ENCODE measurements at regions not wholly inside any gene's neighbourhood (a gene's known extent, or its start where the extent isn't known, plus 50 kb on each side); places are given as distances from the start of the nearest gene placed in this dataset.

DNA sequence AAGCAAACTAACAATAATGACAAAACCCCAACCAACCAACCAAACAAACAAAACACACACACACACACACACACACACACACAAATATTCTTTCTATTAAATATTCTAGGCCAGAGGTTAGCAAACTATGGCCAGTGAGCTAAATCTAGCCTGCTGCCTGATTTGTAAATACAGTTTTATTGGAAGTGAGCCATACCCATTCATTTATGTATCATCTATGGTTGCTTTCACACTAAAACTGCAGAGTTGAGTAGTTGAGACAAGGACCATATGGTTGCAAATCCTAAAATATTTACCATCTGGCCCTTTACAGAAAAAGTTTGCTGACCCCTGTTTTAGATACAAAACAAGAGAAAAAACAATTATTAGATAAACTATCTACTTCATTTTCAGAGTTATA lies 620.5 kb upstream of the SEMA6A start:
- POLR2A ChIA-PET, result no interaction called here
- TF ChIP-seq CTCF (IDR thresholded peaks at IDR 0.05), result no peak
- H3K9me3 Mint-ChIP-seq, result no peaks in the 10 kb centered on the region
- no peak for DNase-seq
- H3K27ac Mint-ChIP-seq, result no peak overlapping the region
- no peak for ATAC-seq
- CTCF ChIA-PET, result no interaction called here
- no peak overlapping the region for H3K4me3 Mint-ChIP-seq
- no peaks in the 10 kb centered on the region for H3K4me1 Mint-ChIP-seq (ENCODE audit: low read depth)
- no peaks in the 10 kb centered on the region for H3K27me3 Mint-ChIP-seq
- H3K36me3 Mint-ChIP-seq (ENCODE audit: low read depth), result no peaks in the 10 kb centered on the region
- intact Hi-C loops (cut with micrococcal nuclease), result no loop called here

DNA sequence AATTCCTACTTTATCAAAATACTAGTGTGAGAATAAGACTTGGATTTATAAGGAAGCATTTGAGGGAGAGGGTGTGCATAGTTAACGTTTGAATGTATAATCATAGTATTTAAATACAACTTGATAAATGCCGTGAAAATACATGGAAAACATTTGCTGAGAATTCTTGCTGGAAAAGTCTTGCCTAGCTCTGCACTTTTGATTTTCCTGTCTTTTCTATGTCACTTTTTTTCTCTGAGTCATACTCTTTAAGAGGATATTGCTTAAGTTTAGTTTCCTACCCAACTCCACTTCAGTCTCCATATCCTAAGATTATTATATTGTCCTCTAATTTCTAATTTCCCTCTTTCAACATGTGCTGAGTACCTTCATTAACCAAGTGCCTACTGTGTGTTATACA lies 616.6 kb upstream of the SEMA6A start:
- no peak overlapping the region for H3K27ac Mint-ChIP-seq
- DNase-seq (no peak), ATAC-seq (no peak)
- ChIA-PET CTCF (no interaction called here), POLR2A (no interaction called here)
- intact Hi-C loops (cut with micrococcal nuclease), result no loop called here
- no peak for TF ChIP-seq CTCF (IDR thresholded peaks at IDR 0.05)
- no peaks in the 10 kb centered on the region for H3K9me3 Mint-ChIP-seq
- H3K4me1 Mint-ChIP-seq (ENCODE audit: low read depth), result no peaks in the 10 kb centered on the region
- no peaks in the 10 kb centered on the region for H3K27me3 Mint-ChIP-seq
- no peaks in the 10 kb centered on the region for H3K36me3 Mint-ChIP-seq (ENCODE audit: low read depth)
- H3K4me3 Mint-ChIP-seq, result no peak overlapping the region

- intact Hi-C loops (cut with micrococcal nuclease), result no loop called here
- Mint-ChIP-seq H3K36me3 (ENCODE audit: low read depth) (no peaks in the 10 kb centered on the region), H3K27me3 (no peaks in the 10 kb centered on the region)
Measured at GRCh38 chr5:117189784-117190183, 615.2 kb upstream of the SEMA6A start.

GRCh38 chr5:117188211-117188610 lies 613.6 kb upstream of the SEMA6A start:
- Mint-ChIP-seq H3K27ac (no peak overlapping the region), H3K4me1 (ENCODE audit: low read depth) (no peaks in the 10 kb centered on the region), H3K36me3 (ENCODE audit: low read depth) (no peaks in the 10 kb centered on the region), H3K27me3 (no peaks in the 10 kb centered on the region), H3K4me3 (no peak overlapping the region), H3K9me3 (peaks cover 2% of the 10 kb centered on the region)
- intact Hi-C loops (cut with micrococcal nuclease), result no loop called here
- no peak for DNase-seq
- POLR2A ChIA-PET, result no interaction called here
- CTCF ChIA-PET, result no interaction called here
- no peak for TF ChIP-seq CTCF (IDR thresholded peaks at IDR 0.05)
- ATAC-seq, result no peak

More at GRCh38 chr5:117189784-117190183, 615.2 kb upstream of the SEMA6A start:
- Mint-ChIP-seq H3K9me3 (peaks cover 2% of the 10 kb centered on the region), H3K4me3 (no peak overlapping the region), H3K4me1 (ENCODE audit: low read depth) (no peaks in the 10 kb centered on the region), H3K27ac (no peak overlapping the region)
- ChIA-PET POLR2A (no interaction called here), CTCF (no interaction called here)
- no peak for DNase-seq
- no peak for TF ChIP-seq CTCF (IDR thresholded peaks at IDR 0.05)
- no peak for ATAC-seq

DNA sequence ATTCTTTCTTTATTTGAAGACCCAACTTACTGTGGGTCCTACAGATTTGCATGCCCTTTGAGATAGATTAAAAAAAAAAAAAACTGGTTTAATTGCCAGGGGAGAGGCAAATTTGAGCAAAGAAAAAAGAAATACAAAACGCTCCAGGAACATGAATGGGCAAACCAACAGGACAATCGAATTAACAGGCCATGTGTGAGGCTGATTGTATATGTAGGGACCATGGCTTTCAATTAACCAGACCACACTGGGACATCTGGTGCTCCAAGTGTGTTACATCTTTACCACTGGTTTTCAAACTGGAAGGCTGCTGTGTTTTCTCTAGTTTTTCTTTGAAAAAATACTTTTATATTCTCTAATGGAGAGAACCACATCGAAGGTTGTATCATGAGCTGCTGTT lies 612.1 kb upstream of the SEMA6A start:
- peaks cover 2% of the 10 kb centered on the region for H3K9me3 Mint-ChIP-seq
- no peak overlapping the region for H3K27ac Mint-ChIP-seq
- H3K36me3 Mint-ChIP-seq (ENCODE audit: low read depth), result no peaks in the 10 kb centered on the region
- ChIA-PET CTCF (no interaction called here), POLR2A (no interaction called here)
- H3K4me3 Mint-ChIP-seq, result no peak overlapping the region
- intact Hi-C loops (cut with micrococcal nuclease), result no loop called here
- H3K27me3 Mint-ChIP-seq, result no peaks in the 10 kb centered on the region
- H3K4me1 Mint-ChIP-seq (ENCODE audit: low read depth), result no peaks in the 10 kb centered on the region
- ATAC-seq (no peak), DNase-seq (no peak)
- TF ChIP-seq CTCF (IDR thresholded peaks at IDR 0.05), result no peak
